ENCODE measurements at regions not wholly inside any gene's neighbourhood (a gene's known extent, or its start where the extent isn't known, plus 50 kb on each side); places are given as distances from the start of the nearest gene placed in this dataset.
"Not testable (repeated sequence)": the region's sequence is repeated elsewhere in the genome, so short reads cannot be mapped to it uniquely, and the experiment has no call there.

DNA sequence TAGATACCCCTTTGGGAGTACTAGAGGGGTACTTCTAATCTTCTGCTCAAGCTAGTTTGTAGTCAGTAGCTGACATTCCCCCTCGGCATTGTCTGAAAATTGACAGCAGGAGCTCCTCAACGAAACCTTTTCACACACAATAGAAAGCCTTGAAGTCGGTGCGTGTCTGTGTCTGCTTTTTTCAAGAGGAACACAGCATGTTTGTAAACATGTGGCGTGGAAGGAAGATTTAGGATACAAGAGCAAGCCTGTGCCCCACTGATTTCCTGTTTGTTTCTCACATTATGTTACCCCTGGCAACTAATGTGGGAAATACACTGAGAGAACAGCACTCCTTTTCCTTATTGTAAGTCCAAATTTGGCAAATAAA lies 252.6 kb downstream of the ANKRD50 start:
- H3K9me3 Mint-ChIP-seq (ENCODE audit: unreplicated experiment): peaks cover 14% of the 10 kb centered on the region
- no peaks in the 10 kb centered on the region for H3K36me3 Mint-ChIP-seq (ENCODE audit: low read depth, unreplicated experiment)
- Histone ChIP-seq H3K9me3 (ENCODE audit: insufficient read depth, low read depth, low read length) (peaks cover 3% of the 10 kb centered on the region), H3K27ac (ENCODE audit: low read depth, low read length) (no peak overlapping the region), H2AFZ (ENCODE audit: low read depth, low read length) (peak overlapping the region; percentile 30), H3K36me3 (ENCODE audit: insufficient read depth, low read length) (no peaks in the 10 kb centered on the region), H3K27me3 (ENCODE audit: insufficient read depth, low read length) (no peaks in the 10 kb centered on the region), H3K4me1 (ENCODE audit: insufficient read depth, low read length) (no peaks in the 10 kb centered on the region), H4K20me1 (ENCODE audit: insufficient read depth, low read length) (no peaks in the 10 kb centered on the region), H3K4me3 (ENCODE audit: insufficient read depth, low read depth, low read length) (no peak overlapping the region), H3K79me2 (ENCODE audit: insufficient read depth, low read length) (no peaks in the 10 kb centered on the region), H3K4me2 (ENCODE audit: low read length) (no peak overlapping the region), H3K9ac (ENCODE audit: low read length) (no peak overlapping the region)
- no peak overlapping the region for H3K27ac Mint-ChIP-seq (ENCODE audit: unreplicated experiment)
- H3K4me3 Mint-ChIP-seq (ENCODE audit: unreplicated experiment): no peak overlapping the region
- H3K27me3 Mint-ChIP-seq (ENCODE audit: low read depth, unreplicated experiment): no peaks in the 10 kb centered on the region
- FAIRE-seq (no peak), DNase-seq (ENCODE audit: low read depth) (no peak)
- no peak for TF ChIP-seq EZH2 (IDR thresholded peaks at IDR 0.05; ENCODE audit: insufficient read depth, low read length)
- TF ChIP-seq, protein P1, sequence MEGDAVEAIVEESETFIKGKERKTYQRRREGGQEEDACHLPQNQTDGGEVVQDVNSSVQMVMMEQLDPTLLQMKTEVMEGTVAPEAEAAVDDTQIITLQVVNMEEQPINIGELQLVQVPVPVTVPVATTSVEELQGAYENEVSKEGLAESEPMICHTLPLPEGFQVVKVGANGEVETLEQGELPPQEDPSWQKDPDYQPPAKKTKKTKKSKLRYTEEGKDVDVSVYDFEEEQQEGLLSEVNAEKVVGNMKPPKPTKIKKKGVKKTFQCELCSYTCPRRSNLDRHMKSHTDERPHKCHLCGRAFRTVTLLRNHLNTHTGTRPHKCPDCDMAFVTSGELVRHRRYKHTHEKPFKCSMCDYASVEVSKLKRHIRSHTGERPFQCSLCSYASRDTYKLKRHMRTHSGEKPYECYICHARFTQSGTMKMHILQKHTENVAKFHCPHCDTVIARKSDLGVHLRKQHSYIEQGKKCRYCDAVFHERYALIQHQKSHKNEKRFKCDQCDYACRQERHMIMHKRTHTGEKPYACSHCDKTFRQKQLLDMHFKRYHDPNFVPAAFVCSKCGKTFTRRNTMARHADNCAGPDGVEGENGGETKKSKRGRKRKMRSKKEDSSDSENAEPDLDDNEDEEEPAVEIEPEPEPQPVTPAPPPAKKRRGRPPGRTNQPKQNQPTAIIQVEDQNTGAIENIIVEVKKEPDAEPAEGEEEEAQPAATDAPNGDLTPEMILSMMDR (IDR thresholded peaks at IDR 0.05; ENCODE audit: insufficient read depth, low read depth, low read length): no peak
- no peaks in the 10 kb centered on the region for H3K4me1 Mint-ChIP-seq (ENCODE audit: low read depth, unreplicated experiment)

DNA sequence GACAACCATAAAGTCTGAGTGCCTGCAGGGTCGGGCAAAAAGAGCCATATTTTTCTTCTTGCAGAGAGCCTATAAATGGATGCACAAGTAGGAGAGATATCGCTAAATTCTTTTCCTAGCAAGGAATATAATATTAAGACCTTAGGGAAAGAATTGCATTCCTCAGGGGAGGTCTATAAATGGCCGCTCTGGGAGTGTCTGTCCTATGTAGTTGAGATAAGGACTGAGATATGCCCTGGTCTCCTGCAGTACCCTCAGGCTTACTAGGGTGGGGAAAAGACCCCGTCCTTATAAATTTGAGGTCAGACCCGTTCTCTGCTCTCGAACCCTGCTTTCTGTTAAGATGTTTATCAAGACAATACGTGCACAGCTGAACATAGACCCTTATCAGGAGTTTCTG lies 250.9 kb downstream of the ANKRD50 start:
- not testable (repeated sequence) for DNase-seq (ENCODE audit: low read depth); H3K27me3 Mint-ChIP-seq (ENCODE audit: low read depth, unreplicated experiment); H3K4me2 ChIP-seq (ENCODE audit: low read length); H3K27ac Mint-ChIP-seq (ENCODE audit: unreplicated experiment); H3K9me3 ChIP-seq (ENCODE audit: insufficient read depth, low read depth, low read length); H2AFZ ChIP-seq (ENCODE audit: low read depth, low read length); H3K36me3 Mint-ChIP-seq (ENCODE audit: low read depth, unreplicated experiment); H3K4me3 ChIP-seq (ENCODE audit: insufficient read depth, low read depth, low read length); H4K20me1 ChIP-seq (ENCODE audit: insufficient read depth, low read length); H3K79me2 ChIP-seq (ENCODE audit: insufficient read depth, low read length); H3K4me3 Mint-ChIP-seq (ENCODE audit: unreplicated experiment); FAIRE-seq; H3K9ac ChIP-seq (ENCODE audit: low read length); H3K4me1 Mint-ChIP-seq (ENCODE audit: low read depth, unreplicated experiment); H3K27ac ChIP-seq (ENCODE audit: low read depth, low read length); H3K4me1 ChIP-seq (ENCODE audit: insufficient read depth, low read length); H3K27me3 ChIP-seq (ENCODE audit: insufficient read depth, low read length); H3K36me3 ChIP-seq (ENCODE audit: insufficient read depth, low read length)
- peaks cover 14% of the 10 kb centered on the region for H3K9me3 Mint-ChIP-seq (ENCODE audit: unreplicated experiment)

DNA sequence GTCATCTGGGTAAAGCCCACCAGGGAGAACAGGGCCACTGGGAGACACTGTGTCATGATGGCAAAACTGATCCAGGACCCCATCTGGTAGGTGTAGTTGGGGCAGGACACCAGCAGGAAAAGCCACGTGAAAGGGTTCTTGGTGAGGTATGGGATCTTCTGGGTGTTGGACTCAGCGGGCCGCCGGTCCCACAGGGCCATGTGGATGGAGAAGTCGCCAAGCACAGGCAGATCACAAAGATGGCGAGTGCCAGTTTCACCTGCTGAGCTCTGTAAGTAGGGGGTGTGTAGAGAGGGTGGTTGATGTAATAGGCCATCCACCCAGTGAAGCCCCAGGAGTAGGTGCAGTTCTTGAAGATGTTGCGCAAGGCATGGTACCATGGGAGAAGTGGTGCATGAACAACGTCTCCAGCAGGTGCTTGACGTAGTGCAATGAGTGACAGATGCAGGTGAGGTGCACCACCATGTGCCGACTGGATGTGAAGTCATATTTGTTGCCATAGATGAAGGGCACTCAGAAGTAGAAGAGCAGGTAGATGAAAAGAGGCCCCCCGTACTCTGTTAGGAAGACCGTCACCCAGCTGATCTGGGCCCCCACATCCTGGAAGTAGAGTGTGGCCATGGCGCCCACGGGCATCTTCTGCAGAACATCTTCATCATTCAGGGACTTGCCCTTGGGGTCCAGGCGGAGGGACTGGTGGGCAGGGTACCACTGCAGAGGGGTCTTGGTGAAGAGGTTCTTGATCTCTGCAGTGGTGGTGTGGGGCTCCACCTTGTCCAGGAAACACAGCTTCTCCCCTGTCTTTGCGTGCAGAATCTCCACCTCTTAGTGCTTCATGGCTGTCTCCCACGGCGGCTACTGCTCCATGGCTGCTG lies 249.3 kb downstream of the ANKRD50 start:
- Histone ChIP-seq H3K79me2 (ENCODE audit: insufficient read depth, low read length) (no peaks in the 10 kb centered on the region), H3K27ac (ENCODE audit: low read depth, low read length) (no peak overlapping the region), H3K4me2 (ENCODE audit: low read length) (no peak overlapping the region), H3K4me3 (ENCODE audit: insufficient read depth, low read depth, low read length) (no peak overlapping the region), H3K4me1 (ENCODE audit: insufficient read depth, low read length) (no peaks in the 10 kb centered on the region), H3K27me3 (ENCODE audit: insufficient read depth, low read length) (no peaks in the 10 kb centered on the region), H3K36me3 (ENCODE audit: insufficient read depth, low read length) (no peaks in the 10 kb centered on the region), H4K20me1 (ENCODE audit: insufficient read depth, low read length) (no peaks in the 10 kb centered on the region), H3K9me3 (ENCODE audit: insufficient read depth, low read depth, low read length) (peaks cover 3% of the 10 kb centered on the region), H2AFZ (ENCODE audit: low read depth, low read length) (no peak overlapping the region), H3K9ac (ENCODE audit: low read length) (no peak overlapping the region)
- Mint-ChIP-seq H3K9me3 (ENCODE audit: unreplicated experiment) (peaks cover 14% of the 10 kb centered on the region), H3K36me3 (ENCODE audit: low read depth, unreplicated experiment) (no peaks in the 10 kb centered on the region), H3K27me3 (ENCODE audit: low read depth, unreplicated experiment) (no peaks in the 10 kb centered on the region), H3K27ac (ENCODE audit: unreplicated experiment) (no peak overlapping the region), H3K4me1 (ENCODE audit: low read depth, unreplicated experiment) (no peaks in the 10 kb centered on the region), H3K4me3 (ENCODE audit: unreplicated experiment) (no peak overlapping the region)
- DNase-seq (ENCODE audit: low read depth) (no peak), FAIRE-seq (no peak)
- no peak for TF ChIP-seq EZH2 (IDR thresholded peaks at IDR 0.05; ENCODE audit: insufficient read depth, low read length)
- TF ChIP-seq, protein P1 (IDR thresholded peaks at IDR 0.05; ENCODE audit: insufficient read depth, low read depth, low read length): no peak
